HG02759 (cell line): ENCODE measurements at regions not wholly inside any gene's neighbourhood (a gene's known extent, or its start where the extent isn't known, plus 50 kb on each side); places are given as distances from the start of the nearest gene placed in this dataset.
"Not testable (repeated sequence)": the region's sequence is repeated elsewhere in the genome, so short reads cannot be mapped to it uniquely, and the experiment has no call there.

Experiments used
- ATAC-seq: cut with Tn5 transposase; IDR thresholded peaks from one replicate; pipeline ENCODE4 v1.9.1; 2021; ENCODE audit warnings: mild to moderate bottlenecking, moderate library complexity; ENCODE audit not compliant: unreplicated experiment

- no peak for ATAC-seq
These were observed 118.7 kb upstream of the KRR1 start for GRCh38 chr12:75630091-75630490.

- no peak for ATAC-seq
These were observed 117.5 kb upstream of the KRR1 start for GRCh38 chr12:75628916-75629315.

- ATAC-seq: no peak
These were observed 117.1 kb upstream of the KRR1 start for GRCh38 chr12:75628511-75628910.

- ATAC-seq: no peak
These were observed 112.3 kb upstream of the KRR1 start for GRCh38 chr12:75623631-75624154.

GRCh38 chr12:75622492-75622891 lies 111.1 kb upstream of the KRR1 start:
- ATAC-seq: no peak

GRCh38 chr12:75614396-75614795 lies 103.0 kb upstream of the KRR1 start:
- ATAC-seq: not testable (repeated sequence)

GRCh38 chr12:75613981-75614380 lies 102.6 kb upstream of the KRR1 start:
- no peak for ATAC-seq

- ATAC-seq: no peak
These were observed 99.6 kb upstream of the KRR1 start for GRCh38 chr12:75611041-75611440.

- no peak for ATAC-seq
These were observed 95.5 kb upstream of the KRR1 start for GRCh38 chr12:75606956-75607355.

GRCh38 chr12:75606151-75606550 lies 94.7 kb upstream of the KRR1 start:
- ATAC-seq: no peak

- no peak for ATAC-seq
These were observed 92.1 kb upstream of the KRR1 start for GRCh38 chr12:75603475-75603874.

- ATAC-seq: no peak
These were observed 90.7 kb upstream of the KRR1 start for GRCh38 chr12:75602106-75602505.

GRCh38 chr12:75600146-75600545 lies 88.7 kb upstream of the KRR1 start:
- ATAC-seq: no peak

- no peak for ATAC-seq
These were observed 87.7 kb upstream of the KRR1 start for GRCh38 chr12:75599061-75599460.

- no peak for ATAC-seq
These were observed 85.0 kb upstream of the KRR1 start for GRCh38 chr12:75596406-75596805.

- ATAC-seq: no peak
These were observed 81.4 kb upstream of the KRR1 start for GRCh38 chr12:75592638-75593335.

- ATAC-seq: no peak
These were observed 80.7 kb upstream of the KRR1 start for GRCh38 chr12:75592086-75592485.

- no peak for ATAC-seq
These were observed 80.2 kb upstream of the KRR1 start for GRCh38 chr12:75591628-75592027.

GRCh38 chr12:75589801-75590200 lies 78.4 kb upstream of the KRR1 start:
- ATAC-seq: no peak

- ATAC-seq: no peak
These were observed 76.1 kb upstream of the KRR1 start for GRCh38 chr12:75587340-75588106.

- ATAC-seq: no peak
These were observed 73.9 kb upstream of the KRR1 start for GRCh38 chr12:75585330-75585729.

GRCh38 chr12:75583355-75583754 lies 71.9 kb upstream of the KRR1 start:
- ATAC-seq: no peak
